T-helper 1 cell treated with Interleukin-12 subunit alpha and Interleukin-12 subunit beta and Interleukin-4 antibody, amounts not matched to agents 30 ng/mL and 1 ng/mL, for 36 hours (primary cell): ENCODE measurements at regions not wholly inside any gene's neighbourhood (a gene's known extent, or its start where the extent isn't known, plus 50 kb on each side); places are given as distances from the start of the nearest gene placed in this dataset.
"Not testable (repeated sequence)": the region's sequence is repeated elsewhere in the genome, so short reads cannot be mapped to it uniquely, and the experiment has no call there.

ENCODE experiments used
- intact Hi-C: fragments of 100-400 bp; cut with micrococcal nuclease; formaldehyde crosslinking; loops from one replicate; pipeline ENCODE4 v1.15.1; 2024

GRCh38 chr17:64773836-64774761, 112.0 kb upstream of the SMURF2 start:
- intact Hi-C loops = loop anchor here (10.0 kb wide), 1 partner anchor 1391 kb away; no protein-coding TSS in a partner anchor

- intact Hi-C loops = loop anchor here (10.0 kb wide), 1 partner anchor 1391 kb away; no protein-coding TSS in a partner anchor
Observed at GRCh38 chr17:64773386-64773835, 111.3 kb upstream of the SMURF2 start.

- intact Hi-C loops = loop anchor here (10.0 kb wide), 1 partner anchor 1392 kb away; no protein-coding TSS in a partner anchor
Observed at GRCh38 chr17:64772845-64773299, 110.8 kb upstream of the SMURF2 start.

- intact Hi-C loops = loop anchor here (10.0 kb wide), 1 partner anchor 1393 kb away; no protein-coding TSS in a partner anchor
Observed at GRCh38 chr17:64771980-64772844, 110.1 kb upstream of the SMURF2 start.

- intact Hi-C loops = loop anchor here (10.0 kb wide), 1 partner anchor 1395 kb away; no protein-coding TSS in a partner anchor
Observed at GRCh38 chr17:64769712-64770111, 107.6 kb upstream of the SMURF2 start.

- intact Hi-C loops = no loop called here
Observed at GRCh38 chr17:64767269-64767997, 105.3 kb upstream of the SMURF2 start.

- intact Hi-C loops = no loop called here
Observed at GRCh38 chr17:64765191-64765889, 103.2 kb upstream of the SMURF2 start.

- intact Hi-C loops = no loop called here
Observed at GRCh38 chr17:64750891-64751677, 89.0 kb upstream of the SMURF2 start.

GRCh38 chr17:64750478-64750877, 88.4 kb upstream of the SMURF2 start:
- intact Hi-C loops = no loop called here

- intact Hi-C loops = no loop called here
Observed at GRCh38 chr17:64749306-64749705, 87.2 kb upstream of the SMURF2 start.

- intact Hi-C loops = no loop called here
Observed at GRCh38 chr17:64747938-64748540, 85.9 kb upstream of the SMURF2 start.

GRCh38 chr17:64742326-64742725, 80.2 kb upstream of the SMURF2 start:
- intact Hi-C loops = no loop called here

GRCh38 chr17:64741916-64742315, 79.8 kb upstream of the SMURF2 start:
- intact Hi-C loops = not testable (repeated sequence)

GRCh38 chr17:64741038-64741641, 79.0 kb upstream of the SMURF2 start:
- intact Hi-C loops = no loop called here

- intact Hi-C loops = loop anchor here (5.0 kb wide), 1 partner anchor 77 kb away; the partner anchor contains the start of gene SMURF2
Observed at GRCh38 chr17:64739316-64740058, 77.4 kb upstream of the SMURF2 start.

- intact Hi-C loops = loop anchor here (1.0 to 5.0 kb wide), 4 partner anchors 75 to 317 kb away; partner anchors contain the start of genes CEP95, DDX5 and SMURF2
Observed at GRCh38 chr17:64736804-64737492, 74.8 kb upstream of the SMURF2 start.
